ENCODE measurements at regions not wholly inside any gene's neighbourhood (a gene's known extent, or its start where the extent isn't known, plus 50 kb on each side); places are given as distances from the start of the nearest gene placed in this dataset.
"Not testable (repeated sequence)": the region's sequence is repeated elsewhere in the genome, so short reads cannot be mapped to it uniquely, and the experiment has no call there.

DNA sequence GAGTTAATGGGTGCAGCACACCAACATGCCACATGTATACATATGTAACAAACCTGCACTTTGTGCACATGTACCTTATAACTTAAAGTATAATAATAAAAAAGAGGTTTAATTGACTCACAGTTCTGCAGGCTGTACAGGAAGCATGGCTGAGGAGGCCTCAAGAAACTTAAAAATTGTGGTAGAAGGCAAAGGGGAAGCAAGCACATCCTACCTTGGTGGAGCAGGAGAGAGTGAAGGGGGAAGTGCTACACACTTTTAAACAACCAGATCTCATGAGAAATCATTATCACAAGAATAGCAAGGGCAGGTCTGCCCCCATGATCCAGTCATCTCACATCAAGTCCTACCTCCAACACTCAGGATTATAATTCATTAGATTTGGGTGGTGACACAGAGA is 463.5 kb downstream of the CSNK1G3 start:
- not testable (repeated sequence) for DNase-seq

DNA sequence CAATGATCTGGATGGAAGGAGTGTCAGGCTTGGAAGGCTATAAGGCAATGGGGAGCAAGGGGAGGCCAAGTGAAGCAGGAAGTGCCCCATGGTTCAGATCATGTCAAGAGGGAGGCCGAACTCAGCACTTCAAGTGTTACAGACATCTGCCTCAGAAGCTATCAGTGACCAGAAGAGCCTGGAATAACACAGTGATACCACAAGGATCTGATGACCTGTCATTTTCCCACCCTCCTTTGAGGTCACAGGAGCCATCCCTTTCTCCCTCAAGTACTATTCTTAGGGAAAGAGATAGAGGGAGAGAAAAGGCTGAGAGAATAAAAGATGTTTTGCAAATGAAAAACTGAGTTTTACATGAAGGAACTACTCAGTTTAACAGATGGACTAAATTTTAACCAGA is 454.8 kb downstream of the CSNK1G3 start:
- no peak for DNase-seq

DNA sequence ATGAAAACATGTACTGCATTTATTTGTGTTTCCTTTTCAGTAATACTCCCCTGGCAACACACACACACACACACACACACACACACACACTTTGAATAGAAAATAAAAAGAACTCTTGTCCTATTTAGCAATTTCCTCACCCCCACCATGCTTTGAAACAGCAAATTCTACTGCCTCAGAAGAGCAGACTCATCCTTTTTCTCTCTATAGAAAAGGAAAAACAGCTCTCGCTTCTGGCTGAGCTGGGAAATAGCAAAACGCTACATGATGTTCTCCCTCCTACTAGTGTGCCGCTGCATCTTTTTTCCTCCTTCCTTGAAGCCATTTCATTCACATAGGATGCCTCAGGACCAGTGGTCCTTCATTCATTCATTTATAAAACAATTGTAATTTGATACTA is 453.6 kb downstream of the CSNK1G3 start:
- no peak for DNase-seq

DNA sequence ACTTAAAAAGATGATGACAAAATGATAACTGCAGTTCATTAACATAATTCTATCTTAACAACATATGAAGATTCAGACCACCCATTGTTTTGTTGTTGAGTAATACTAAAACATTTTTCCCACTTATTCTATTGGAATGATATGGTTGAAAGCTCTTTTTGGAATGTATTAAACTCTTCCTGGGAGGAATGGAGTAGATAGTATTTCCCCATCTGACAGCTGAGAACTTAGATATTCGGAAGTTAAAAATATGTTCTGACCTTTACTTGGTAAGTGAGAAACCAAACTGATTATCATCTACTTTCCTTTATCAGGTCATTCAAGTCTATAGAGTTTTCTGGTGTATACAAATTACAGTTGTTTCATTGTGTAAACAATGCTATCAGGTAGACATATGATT is 452.9 kb downstream of the CSNK1G3 start:
- no peak for DNase-seq

DNA sequence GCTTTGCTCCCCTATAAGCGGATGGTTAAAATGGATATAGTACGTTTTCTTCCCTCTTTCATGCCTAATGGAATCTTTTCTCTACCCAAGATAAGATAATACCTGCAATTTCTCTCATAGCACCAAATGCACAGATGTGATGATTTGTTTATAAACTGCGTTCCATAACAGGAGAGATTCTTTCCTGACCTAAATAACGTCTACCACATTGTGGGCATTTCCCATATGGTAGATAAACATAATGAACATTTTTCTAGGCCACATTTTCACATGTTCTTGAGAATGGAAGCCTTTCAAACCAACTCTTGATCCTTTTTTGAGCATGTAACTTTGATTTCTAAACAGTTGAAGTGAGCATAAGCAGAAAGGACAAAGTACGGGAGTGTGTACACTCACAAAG is 448.5 kb downstream of the CSNK1G3 start:
- DNase-seq = no peak

DNA sequence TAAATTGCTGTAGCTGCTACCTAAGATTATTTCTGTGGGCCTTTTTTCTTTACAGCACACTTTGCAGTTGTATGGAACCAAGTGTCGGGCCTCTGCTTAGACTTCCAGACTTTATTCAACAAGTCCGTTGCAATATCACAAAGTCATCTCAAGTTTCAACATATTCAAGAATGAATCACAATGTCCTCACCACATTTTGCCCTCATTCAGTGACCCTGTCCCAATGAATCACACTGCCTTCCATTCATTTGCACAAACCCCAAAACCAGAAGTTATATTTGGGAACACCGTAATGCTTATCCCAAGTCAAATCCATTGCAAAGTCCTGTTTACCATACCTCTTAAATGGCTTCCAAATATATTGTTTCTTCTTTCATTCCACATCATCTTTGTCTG is 439.6 kb downstream of the CSNK1G3 start:
- no peak for DNase-seq

DNA sequence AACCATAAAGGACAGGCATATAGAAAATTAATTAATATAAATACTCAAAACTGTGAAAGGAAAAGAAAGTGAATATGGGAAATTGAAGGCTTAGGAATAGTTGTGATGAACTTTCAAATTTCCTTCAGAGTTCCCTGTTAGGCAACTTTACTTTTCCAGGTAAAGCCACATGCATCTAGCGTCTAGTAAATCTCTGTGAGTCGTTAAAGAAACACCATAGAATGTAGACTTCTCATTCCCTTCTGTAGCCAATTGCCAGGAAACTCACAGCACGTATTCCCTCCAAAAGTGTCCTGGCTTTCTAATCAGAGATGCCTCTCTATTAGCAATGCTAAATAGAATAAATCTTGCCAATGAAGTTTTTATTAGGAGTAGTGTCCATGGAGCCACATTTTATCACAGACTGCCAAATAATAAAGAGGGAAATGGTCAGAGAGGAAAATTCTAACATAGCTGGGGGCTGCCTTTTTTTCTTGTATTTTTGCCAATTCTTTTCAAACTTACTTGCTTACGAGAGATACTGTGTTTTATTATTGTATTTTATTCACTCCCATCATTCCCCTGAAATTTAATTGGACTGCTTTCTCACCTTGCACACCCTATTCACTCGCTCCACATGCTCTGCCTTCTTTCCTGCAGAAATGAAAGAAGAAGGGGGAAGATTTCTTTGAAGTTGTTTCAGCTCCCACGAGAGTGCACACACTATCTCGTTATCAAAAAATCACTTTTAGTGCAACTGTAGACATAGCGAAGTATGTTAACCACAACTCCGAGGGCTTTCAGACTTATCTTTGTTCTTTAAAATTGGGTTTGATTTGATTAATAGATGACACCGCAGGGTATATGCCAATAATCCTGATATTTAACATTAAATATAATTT is 439.0 kb downstream of the CSNK1G3 start:
- DNase-seq = no peak

DNA sequence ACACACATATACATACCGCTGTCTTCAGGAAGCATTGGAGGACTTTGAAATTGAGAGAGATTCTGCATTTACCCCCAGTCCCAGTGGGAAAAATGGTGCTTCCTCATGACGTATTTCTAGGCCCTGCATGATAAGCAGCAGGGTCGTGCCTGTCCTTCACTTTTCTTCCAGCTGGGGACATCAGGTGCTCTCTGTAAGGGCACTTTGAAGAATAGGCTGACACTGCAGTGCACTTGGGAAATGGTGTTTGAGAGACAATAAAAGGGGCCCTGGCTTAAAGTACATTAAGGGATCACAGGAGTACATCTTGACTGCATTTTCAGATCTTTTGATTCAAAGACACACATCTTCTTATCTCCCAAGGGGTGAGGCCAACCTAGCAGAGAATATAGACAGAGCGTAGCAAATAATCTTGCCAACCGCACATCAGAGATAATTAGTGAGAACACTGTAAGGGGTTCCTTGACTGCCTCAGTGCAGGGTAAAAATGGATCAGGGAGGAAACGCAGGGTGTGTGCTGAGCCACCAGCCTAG is 437.9 kb downstream of the CSNK1G3 start:
- DNase-seq = no peak

DNA sequence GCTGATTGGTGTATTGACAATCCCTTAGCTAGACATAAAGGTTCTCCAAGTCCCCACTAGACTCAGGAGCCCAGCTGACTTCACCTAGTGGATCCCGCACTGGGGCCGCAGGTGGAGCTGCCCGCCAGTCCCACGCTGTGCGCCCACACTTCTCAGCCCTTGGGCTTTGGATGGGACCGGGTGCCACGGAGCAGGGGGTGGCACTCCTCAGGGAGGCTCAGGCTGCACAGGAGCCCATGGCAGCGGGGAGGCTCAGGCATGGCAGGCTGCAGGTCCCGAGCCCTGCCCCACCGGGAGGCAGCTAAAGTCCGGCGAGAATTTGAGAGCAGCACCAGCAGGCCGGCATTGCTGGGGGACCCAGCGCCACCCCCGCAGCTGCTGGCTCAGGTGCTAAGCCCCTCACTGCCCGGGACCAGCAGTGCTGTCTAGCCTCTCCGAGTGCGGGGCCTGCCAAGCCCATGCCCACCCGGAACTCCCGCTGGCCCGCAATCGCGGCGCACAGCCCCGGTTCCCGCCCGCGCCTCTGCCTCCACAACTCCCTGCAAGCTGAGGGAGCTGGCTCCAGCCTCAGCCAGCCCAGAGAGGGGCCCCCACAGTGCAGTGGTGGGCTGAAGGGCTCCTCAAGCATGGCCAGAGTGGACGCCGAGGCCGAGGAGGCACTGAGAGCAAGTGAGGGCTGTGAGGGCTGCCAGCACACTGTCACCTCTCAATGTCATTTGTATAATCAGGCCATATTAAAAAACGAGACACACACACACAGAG is 437.2 kb downstream of the CSNK1G3 start:
- DNase-seq = no peak

DNA sequence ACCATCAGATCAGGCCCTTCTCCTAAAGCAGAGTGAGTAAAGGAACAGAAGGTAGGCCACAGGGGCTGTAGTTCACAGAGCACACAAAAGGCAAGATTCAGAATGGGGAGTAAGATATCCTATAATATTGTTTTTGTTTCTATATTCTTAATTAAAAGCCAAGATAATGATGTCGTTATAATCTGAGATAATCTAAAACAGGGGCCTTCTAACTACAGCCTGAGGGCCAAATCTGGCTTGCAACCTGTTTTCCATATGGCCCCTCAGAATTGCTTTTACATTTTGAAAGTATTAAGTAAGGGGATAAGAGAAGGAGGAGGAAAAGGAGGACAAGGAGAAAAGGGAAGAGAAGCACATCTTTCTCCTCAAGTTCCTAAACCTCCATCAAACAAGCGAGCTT is 435.8 kb downstream of the CSNK1G3 start:
- no peak for DNase-seq

DNA sequence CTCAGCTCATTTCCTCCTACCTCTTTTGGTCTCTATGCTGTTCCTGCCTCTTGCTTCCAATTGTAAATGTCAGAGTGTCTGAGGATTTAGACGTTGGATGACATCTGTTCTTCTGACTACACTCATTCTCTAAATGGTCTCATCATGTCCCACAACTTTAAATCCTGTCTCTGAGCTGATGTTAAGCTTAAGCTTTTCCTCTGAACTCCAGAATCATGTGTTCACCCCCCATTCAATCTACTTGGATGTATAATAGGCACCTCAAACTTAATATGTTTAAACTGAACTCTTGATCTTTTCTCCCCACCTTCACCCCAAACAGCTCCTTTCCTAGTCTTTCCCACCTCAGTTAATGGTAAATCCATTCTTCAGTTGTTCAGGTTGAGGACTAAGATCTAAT is 433.6 kb downstream of the CSNK1G3 start:
- no peak for DNase-seq

DNA sequence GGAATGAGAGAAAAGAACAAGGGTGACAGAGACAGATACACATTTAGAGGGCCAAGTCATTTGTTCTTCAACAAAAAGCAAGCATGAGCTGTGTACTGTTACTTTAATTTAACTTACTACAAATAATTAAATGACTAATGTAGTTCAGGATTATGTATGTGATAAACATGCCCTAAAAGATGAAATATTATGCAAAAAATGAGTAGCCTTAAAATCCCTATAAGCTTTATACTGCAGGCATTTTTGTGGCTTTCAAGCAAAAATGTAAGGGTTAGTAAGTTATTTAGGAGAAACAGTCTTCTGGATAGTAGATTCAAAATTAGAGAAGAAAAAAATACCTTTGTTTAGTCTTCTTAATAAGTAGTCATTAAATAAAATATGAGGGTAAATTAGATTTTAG is 431.2 kb downstream of the CSNK1G3 start:
- DNase-seq = no peak

DNA sequence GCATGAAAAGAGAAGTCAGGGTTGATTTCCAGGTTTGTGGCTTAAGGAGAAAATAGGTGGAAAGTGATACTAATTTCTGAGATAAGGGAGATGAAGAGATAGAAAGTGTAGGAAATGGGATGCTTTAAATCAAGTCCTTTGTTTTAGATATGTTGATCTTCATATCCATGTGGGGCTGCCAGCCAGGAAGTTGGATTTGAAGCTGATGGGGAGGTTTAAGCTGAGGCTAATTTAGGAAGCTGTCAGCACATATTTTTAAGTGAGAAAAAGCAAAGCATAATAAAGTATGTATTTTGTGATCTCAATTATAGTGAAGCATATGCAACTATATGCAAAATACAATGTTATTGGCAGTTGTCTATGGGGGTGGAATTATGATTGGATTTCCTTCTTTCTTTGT is 428.4 kb downstream of the CSNK1G3 start:
- no peak for DNase-seq

DNA sequence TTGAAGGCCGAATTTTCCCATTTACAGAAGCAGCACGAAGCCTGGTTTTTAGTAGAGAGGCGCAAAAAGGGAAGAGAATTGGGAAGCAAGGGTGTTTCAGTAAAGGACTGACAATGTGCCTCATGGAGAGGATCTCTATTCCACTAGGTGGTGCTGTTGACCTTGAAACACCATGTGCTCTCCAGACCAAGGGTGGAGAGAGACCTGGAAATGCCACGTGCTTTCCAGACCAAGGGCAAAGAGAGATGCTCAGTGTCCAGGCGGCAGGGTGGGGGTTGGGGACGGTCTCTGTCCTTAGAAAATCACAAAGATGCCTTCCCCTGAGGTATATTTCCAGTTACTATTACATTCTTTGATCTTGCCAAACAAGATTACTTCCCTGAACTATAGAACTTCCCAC is 425.3 kb downstream of the CSNK1G3 start:
- no peak for DNase-seq

DNA sequence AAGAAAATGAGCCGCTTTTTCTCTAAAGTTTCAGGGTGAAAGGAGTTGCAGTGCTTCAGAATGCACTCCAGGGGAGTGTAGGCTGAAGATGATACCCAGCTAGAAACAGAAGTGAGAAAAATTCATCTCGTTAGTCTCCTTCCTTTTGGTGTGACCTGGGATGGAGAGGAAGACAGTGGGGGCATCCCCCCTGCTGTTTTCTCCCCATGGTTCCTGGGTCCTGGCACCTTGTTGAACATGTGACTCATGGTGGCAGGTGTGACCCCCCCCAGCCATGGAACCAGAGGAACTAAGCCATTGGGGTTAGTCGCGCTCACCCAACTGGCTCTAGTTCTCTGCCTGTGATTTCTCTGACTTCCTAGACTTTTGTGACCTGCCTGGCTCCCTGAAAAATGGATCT is 424.6 kb downstream of the CSNK1G3 start:
- DNase-seq = no peak

DNA sequence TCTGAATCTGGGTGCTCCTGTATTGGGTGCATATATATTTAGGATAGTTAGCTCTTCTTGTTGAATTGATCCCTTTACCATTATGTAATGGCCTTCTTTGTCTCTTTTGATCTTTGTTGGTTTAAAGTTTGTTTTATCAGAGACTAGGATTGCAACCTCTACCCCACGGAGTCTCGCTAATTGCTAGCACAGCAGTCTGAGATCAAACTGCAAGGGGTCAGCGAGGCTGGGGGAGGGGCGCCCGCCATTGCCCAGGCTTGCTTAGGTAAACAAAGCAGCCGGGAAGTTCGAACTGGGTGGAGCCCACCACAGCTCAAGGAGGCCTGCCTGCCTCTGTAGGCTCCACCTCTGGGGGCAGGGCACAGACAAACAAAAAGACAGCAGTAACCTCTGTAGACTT is 421.8 kb downstream of the CSNK1G3 start:
- DNase-seq = not testable (repeated sequence)

DNA sequence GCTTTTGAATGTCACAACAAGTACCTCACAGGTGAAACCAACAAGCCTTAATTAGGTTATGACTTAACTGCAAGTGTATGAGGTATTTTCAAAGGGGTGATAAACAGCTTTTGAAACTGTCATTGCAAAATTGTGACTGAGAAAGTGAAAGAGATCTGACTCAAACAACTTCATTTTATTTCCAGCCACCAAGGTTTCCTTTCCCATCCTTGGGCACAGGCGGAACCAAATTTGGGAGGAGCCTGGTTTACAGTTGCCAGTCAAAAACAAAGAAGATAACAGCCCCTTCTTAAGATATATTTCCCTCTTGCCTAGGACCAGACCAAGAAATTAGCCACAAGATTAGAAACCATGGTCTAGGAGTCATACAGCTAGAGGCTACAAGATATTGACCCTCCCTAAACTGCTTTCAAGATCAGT is 417.1 kb downstream of the CSNK1G3 start:
- no peak for DNase-seq

DNA sequence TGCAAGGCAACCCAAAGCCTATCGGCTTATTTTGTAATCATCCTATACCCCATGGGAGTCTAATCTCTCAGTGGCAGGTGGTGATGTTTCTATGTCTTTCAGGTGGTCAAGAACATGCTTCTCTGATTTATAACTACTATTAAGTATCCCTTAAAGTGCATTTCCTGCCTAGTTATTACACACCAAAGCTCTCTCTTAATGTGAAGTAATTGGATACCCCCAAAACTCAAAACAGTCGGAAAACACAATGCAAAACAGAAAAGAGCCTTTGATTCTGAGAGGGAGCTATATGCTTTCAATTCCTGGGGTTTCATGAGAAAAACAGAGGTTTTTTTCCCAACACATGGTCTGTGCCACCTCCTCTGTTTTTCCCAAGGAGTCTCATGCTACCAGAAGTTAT is 416.4 kb downstream of the CSNK1G3 start:
- DNase-seq = no peak

DNA sequence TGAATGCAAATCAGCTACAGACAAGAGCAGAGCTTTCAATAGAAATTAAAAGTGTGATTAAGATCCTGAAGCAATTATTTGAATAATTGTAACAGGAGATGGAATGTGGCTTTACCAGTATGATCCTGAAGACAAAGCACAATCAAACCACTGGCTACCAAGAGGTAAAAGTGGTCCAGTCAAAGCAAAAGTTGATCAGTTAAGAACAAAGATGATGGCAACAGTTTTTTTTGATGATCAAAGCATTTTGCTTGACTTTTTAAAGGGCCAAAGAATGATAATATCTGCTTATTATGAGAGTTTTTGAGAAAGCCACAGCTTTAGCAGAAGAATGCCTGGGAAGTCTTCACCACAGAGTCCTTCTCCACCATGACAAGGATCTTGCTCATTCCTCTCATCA is 409.2 kb downstream of the CSNK1G3 start:
- no peak for DNase-seq

DNA sequence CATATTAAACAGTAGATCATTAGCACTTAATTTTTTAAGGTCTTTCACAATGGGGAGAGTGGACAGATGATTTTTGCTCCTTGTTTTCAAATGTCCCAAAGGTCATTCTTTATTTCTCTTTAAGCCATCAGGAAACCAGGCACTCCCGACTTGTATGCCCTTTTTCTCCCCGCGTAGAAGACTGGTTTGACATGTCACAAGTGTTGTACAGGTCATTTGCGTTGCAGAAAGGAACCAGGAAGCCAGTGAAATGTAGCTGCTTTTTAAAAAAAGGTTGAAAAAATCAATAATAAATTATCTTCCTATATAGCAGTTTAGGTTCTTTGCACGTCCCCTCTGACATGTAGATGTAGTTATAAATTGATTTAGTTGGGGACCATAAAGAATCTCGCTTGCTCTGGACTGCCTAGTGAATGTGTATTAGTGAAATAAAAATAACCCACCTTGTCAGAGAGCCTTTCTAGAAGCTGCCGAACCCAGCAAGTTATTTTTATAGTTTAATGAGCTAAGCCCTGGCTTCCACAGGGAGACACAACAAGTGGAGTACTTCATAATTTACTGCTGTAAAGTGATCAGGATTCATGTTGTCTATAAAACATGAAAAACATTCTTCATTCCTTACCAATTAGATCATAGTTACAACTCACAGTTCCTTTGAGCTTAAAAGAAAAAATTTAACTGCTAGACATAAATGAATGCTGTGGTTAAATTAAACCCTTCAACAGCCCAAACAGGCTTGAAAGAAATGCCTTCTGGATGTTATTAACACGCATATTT is 404.6 kb downstream of the CSNK1G3 start:
- no peak for DNase-seq

DNA sequence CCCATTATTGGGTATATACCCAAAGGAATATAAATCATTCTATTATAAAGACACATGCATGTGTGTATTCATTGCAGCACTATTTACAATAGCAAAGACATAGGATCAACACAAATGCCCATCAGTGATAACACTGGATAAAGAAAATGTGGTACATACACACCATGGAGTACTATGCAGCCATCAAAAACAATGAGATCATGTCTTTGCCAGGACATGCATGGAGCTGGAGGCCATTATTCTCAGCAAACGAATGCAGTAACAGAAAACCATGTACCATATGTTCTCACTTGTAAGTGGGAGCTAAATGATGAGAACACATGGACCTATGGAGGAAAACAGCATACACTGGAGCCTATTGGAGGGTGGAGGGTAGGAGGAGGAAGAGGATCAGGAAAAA is 402.4 kb downstream of the CSNK1G3 start:
- no peak for DNase-seq

DNA sequence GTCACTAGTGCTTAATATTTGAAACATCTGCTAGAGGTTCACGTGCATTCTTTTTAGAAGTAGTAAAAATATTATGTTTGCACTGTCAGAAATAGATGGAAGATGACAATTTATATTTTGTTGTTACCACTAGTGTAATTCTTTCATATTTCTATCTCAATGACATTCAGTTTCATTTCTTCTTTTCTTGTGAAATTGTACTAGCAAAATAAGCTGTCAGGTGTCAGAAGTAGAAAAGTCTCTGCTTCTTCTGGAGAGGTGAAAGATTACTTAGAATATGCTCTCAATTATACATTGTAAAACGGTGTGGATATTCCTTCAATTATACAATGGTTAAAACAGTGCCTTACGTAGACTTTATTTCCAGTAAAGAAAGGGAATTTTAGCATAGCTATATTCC is 395.4 kb downstream of the CSNK1G3 start:
- DNase-seq = no peak

DNA sequence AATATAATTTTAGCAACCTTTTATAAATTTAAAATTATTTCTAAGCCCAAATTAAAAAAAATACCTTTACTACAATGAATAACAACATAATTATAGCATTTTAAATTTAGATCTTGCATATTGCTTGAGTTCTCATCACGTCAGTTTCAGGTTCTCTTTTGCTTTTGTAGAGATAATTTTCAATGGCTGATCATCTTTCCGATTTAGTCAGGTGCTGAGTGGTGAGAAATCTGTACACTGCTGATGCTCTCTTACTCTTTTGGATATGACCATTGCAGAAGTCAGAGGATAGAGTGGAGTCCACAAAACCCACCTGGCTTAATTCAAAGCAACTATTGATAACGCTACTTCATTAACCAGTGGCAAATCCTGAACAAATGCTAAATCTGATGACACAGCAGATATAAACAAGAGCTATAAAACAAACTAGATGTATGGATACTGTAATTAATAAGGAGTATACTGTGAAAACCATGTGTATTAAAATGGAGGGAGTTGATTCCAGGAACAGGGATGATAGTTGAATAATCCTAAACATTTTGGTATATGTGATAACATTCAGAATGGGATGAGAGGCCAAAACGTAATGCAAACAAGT is 394.8 kb downstream of the CSNK1G3 start:
- no peak for DNase-seq
